Kidney epithelial cell (primary cell): ENCODE measurements at regions not wholly inside any gene's neighbourhood (a gene's known extent, or its start where the extent isn't known, plus 50 kb on each side); places are given as distances from the start of the nearest gene placed in this dataset.

ENCODE experiments used
- DNase-seq: peaks from one replicate; pipeline ENCODE4 v3.0.0-alpha.2; 2010; ENCODE audit warnings: low read depth
- H3K27me3 ChIP-seq: 2 replicates; pipeline ENCODE4 v1.6.0; 2011; ENCODE audit warnings: low read length; ENCODE audit not compliant: control insufficient read depth, insufficient read depth
- H3K36me3 ChIP-seq: 2 replicates; pipeline ENCODE4 v1.5.1; 2011; ENCODE audit warnings: low read length; ENCODE audit not compliant: control insufficient read depth, insufficient read depth
- H3K4me3 ChIP-seq: 2 replicates; pipeline ENCODE4 v1.5.1; 2011; ENCODE audit warnings: low read depth, mild to moderate bottlenecking, control low read depth, low read length
- TF ChIP-seq, protein P1 (sequence below): IDR thresholded peaks from 2 replicates; pipeline ENCODE4 v1.5.1; 2011; ENCODE audit warnings: mild to moderate bottlenecking, moderate library complexity, low read length, control low read depth, inconsistent platforms; ENCODE audit not compliant: insufficient read depth, poor library complexity, severe bottlenecking

GRCh38 chr14:95387826-95388445 lies 68.2 kb upstream of the CLMN start:
- no peak for DNase-seq
- TF ChIP-seq, protein P1, sequence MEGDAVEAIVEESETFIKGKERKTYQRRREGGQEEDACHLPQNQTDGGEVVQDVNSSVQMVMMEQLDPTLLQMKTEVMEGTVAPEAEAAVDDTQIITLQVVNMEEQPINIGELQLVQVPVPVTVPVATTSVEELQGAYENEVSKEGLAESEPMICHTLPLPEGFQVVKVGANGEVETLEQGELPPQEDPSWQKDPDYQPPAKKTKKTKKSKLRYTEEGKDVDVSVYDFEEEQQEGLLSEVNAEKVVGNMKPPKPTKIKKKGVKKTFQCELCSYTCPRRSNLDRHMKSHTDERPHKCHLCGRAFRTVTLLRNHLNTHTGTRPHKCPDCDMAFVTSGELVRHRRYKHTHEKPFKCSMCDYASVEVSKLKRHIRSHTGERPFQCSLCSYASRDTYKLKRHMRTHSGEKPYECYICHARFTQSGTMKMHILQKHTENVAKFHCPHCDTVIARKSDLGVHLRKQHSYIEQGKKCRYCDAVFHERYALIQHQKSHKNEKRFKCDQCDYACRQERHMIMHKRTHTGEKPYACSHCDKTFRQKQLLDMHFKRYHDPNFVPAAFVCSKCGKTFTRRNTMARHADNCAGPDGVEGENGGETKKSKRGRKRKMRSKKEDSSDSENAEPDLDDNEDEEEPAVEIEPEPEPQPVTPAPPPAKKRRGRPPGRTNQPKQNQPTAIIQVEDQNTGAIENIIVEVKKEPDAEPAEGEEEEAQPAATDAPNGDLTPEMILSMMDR: no peak
- Histone ChIP-seq H3K36me3 (no peaks in the 10 kb centered on the region), H3K4me3 (no peak overlapping the region), H3K27me3 (no peaks in the 10 kb centered on the region)

DNA sequence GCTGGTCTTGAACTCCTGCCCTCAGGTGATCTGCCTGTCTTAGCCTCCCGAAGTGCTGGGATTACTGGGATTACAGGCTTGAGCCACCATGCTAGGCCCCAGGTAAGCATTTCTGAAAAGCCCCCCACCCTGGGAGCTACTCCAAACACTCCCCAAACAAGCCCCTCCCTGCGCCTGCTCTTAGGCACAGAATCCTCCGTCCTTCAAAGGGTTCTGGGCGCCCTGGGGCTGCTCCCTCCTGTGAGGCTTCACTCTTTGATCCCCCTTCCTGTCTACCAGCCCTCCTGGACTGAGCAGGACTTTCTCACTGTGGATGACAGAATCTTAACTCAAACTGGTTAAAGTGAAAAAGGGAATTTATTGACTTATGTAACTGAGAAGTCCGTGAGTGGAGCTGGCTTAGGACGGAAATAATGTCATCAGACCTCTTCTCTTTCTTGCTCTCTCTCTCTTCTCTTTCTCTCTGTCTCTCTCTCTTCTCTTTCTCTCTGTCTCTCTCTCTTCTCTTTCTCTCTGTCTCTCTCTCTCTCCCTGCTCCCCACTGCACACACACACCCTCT lies 66.9 kb upstream of the CLMN start:
- Histone ChIP-seq H3K36me3 (no peaks in the 10 kb centered on the region), H3K4me3 (no peak overlapping the region), H3K27me3 (no peaks in the 10 kb centered on the region)
- TF ChIP-seq, protein P1: no peak
- no peak for DNase-seq

DNA sequence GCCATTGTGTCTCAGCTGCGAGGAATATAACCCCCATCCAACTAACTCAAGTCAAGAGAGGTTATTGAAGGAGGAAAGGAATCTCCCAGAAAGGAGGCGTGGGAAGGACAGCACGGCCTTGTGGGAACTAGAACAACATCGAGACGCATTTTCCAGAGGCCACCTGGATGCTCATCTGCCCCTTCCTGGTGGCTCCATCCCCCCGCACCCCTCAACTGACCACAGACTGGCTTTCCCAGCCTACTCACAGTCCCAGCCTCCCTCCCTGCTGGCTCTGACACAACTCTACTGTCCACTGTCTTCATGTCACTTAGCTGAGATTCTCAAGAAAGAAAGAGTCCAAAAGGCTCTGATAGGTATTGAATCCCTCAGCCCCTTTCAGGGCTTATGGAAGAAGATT lies 66.0 kb upstream of the CLMN start:
- DNase-seq: no peak
- Histone ChIP-seq H3K27me3 (no peaks in the 10 kb centered on the region), H3K4me3 (no peak overlapping the region), H3K36me3 (no peaks in the 10 kb centered on the region)
- TF ChIP-seq, protein P1: no peak

- no peaks in the 10 kb centered on the region for H3K36me3 ChIP-seq
- TF ChIP-seq, protein P1: no peak
- no peaks in the 10 kb centered on the region for H3K27me3 ChIP-seq
- H3K4me3 ChIP-seq: no peak overlapping the region
- DNase-seq: no peak
Observed at GRCh38 chr14:95382747-95383146, 63.0 kb upstream of the CLMN start.

GRCh38 chr14:95381726-95382125 lies 62.0 kb upstream of the CLMN start:
- H3K27me3 ChIP-seq: no peaks in the 10 kb centered on the region
- DNase-seq: no peak
- TF ChIP-seq, protein P1: no peak
- no peak overlapping the region for H3K4me3 ChIP-seq
- H3K36me3 ChIP-seq: no peaks in the 10 kb centered on the region
